ENCODE measurements at regions not wholly inside any gene's neighbourhood (a gene's known extent, or its start where the extent isn't known, plus 50 kb on each side); places are given as distances from the start of the nearest gene placed in this dataset.

- no peak for DNase-seq (ENCODE audit: low read depth in 1 of 2, low spot score in 1 of 2)
- Histone ChIP-seq H3K27me3 (ENCODE audit: insufficient read depth, poor library complexity, severe bottlenecking) (no peaks in the 10 kb centered on the region), H3K4me3 (replicated peaks; ENCODE audit: insufficient read depth, low read length) (no peak overlapping the region), H3K27ac (replicated peaks) (no peak overlapping the region)
- TF ChIP-seq POLR2AphosphoS5 (IDR thresholded peaks at IDR 0.05; ENCODE audit: low read depth) (no peak), REST (IDR thresholded peaks at IDR 0.05; ENCODE audit: insufficient replicate concordance, low read depth) (no peak), CTCF (IDR thresholded peaks at IDR 0.05; ENCODE audit: insufficient read depth, low read length) (no peak), GABPA (IDR thresholded peaks at IDR 0.05; ENCODE audit: low read depth) (no peak), SPI1 (IDR thresholded peaks at IDR 0.05; ENCODE audit: borderline replicate concordance, low read depth) (no peak)
Observed at GRCh38 chr2:66021296-66021695, 413.6 kb upstream of the MEIS1 start.

- Histone ChIP-seq H3K27ac (replicated peaks) (no peak overlapping the region), H3K27me3 (ENCODE audit: insufficient read depth, poor library complexity, severe bottlenecking) (no peaks in the 10 kb centered on the region), H3K4me3 (replicated peaks; ENCODE audit: insufficient read depth, low read length) (no peak overlapping the region)
- TF ChIP-seq CTCF (IDR thresholded peaks at IDR 0.05; ENCODE audit: insufficient read depth, low read length): no peak
- TF ChIP-seq SPI1 (IDR thresholded peaks at IDR 0.05; ENCODE audit: borderline replicate concordance, low read depth): no peak
- TF ChIP-seq GABPA (IDR thresholded peaks at IDR 0.05; ENCODE audit: low read depth): no peak
- no peak for TF ChIP-seq REST (IDR thresholded peaks at IDR 0.05; ENCODE audit: insufficient replicate concordance, low read depth)
- TF ChIP-seq POLR2AphosphoS5 (IDR thresholded peaks at IDR 0.05; ENCODE audit: low read depth): no peak
- no peak for DNase-seq (ENCODE audit: low read depth in 1 of 2, low spot score in 1 of 2)
Observed at GRCh38 chr2:66017763-66018162, 417.2 kb upstream of the MEIS1 start.

- no peak for TF ChIP-seq SPI1 (IDR thresholded peaks at IDR 0.05; ENCODE audit: borderline replicate concordance, low read depth)
- no peak for TF ChIP-seq REST (IDR thresholded peaks at IDR 0.05; ENCODE audit: insufficient replicate concordance, low read depth)
- no peak for TF ChIP-seq POLR2AphosphoS5 (IDR thresholded peaks at IDR 0.05; ENCODE audit: low read depth)
- no peak for TF ChIP-seq CTCF (IDR thresholded peaks at IDR 0.05; ENCODE audit: insufficient read depth, low read length)
- TF ChIP-seq GABPA (IDR thresholded peaks at IDR 0.05; ENCODE audit: low read depth): no peak
- no peak overlapping the region for H3K27ac ChIP-seq (replicated peaks)
- H3K27me3 ChIP-seq (ENCODE audit: insufficient read depth, poor library complexity, severe bottlenecking): no peaks in the 10 kb centered on the region
- H3K4me3 ChIP-seq (replicated peaks; ENCODE audit: insufficient read depth, low read length): no peak overlapping the region
- no peak for DNase-seq (ENCODE audit: low read depth in 1 of 2, low spot score in 1 of 2)
Observed at GRCh38 chr2:66014450-66014849, 420.5 kb upstream of the MEIS1 start.

Data from HL-60 (cell line).